H1 (cell line): ENCODE measurements at regions not wholly inside any gene's neighbourhood (a gene's known extent, or its start where the extent isn't known, plus 50 kb on each side); places are given as distances from the start of the nearest gene placed in this dataset.

Source experiments
- CTCF ChIA-PET: fragments of 300-600 bp; sonication (Branson Sonifier 250); formaldehyde crosslinking; loops from one replicate; lab custom pipeline; 2021; ENCODE audit not compliant: partially characterized antibody; lab: Charles Lee
- POLR2A ChIA-PET: fragments of 300-600 bp; sonication (Branson Sonifier 250); formaldehyde crosslinking; loops from one replicate; lab custom pipeline; 2021; ENCODE audit warnings: inconsistent platforms; ENCODE audit not compliant: partially characterized antibody; lab: Charles Lee
- DNase-seq, 2 experiments: peaks; one replicate each; pipeline versions ENCODE4 v3.0.0 to v3.0.0-alpha.2; 2010 to 2022; ENCODE audit warnings: low spot score in 2 of 2, low read depth in 1 of 2, mixed read lengths in 1 of 2
- FAIRE-seq: peaks from 2 replicates; lab custom pipeline; 2011; peaks lifted over from hg19 to GRCh38; lab: Jason Lieb, UNC
- H2AFZ ChIP-seq: 2 replicates; pipeline ENCODE4 v1.8.1; 2012; ENCODE audit warnings: low read length, inconsistent platforms
- H2AK5ac ChIP-seq: 2 replicates; pipeline ENCODE4 v1.6.1; 2013; ENCODE audit warnings: low read depth, low read length
- H2BK120ac ChIP-seq: replicated peaks from 2 replicates; pipeline ENCODE3; 2013; ENCODE audit warnings: low read depth, low read length, inconsistent platforms
- H2BK12ac ChIP-seq: 2 replicates; pipeline ENCODE4 v1.6.1; 2013; ENCODE audit warnings: low read depth, low read length
- H2BK15ac ChIP-seq: 2 replicates; pipeline ENCODE4 v1.6.1; 2013; ENCODE audit warnings: low read length
- H2BK20ac ChIP-seq: 2 replicates; pipeline ENCODE4 v1.6.1; 2013; ENCODE audit warnings: low read length
- H2BK5ac ChIP-seq: 2 replicates; pipeline ENCODE4 v1.6.1; 2013; ENCODE audit warnings: low read depth, low read length
- H3K14ac ChIP-seq: 2 replicates; pipeline ENCODE4 v1.6.1; 2013; ENCODE audit warnings: inconsistent platforms; ENCODE audit not compliant: insufficient read length
- H3K18ac ChIP-seq: 2 replicates; pipeline ENCODE4 v1.6.1; 2013; ENCODE audit warnings: low read length; ENCODE audit errors: extremely low read depth
- H3K23ac ChIP-seq: 2 replicates; pipeline ENCODE4 v1.6.1; 2013; ENCODE audit warnings: inconsistent platforms; ENCODE audit not compliant: insufficient read length
- H3K23me2 ChIP-seq: 2 replicates; pipeline ENCODE4 v1.6.1; 2013; ENCODE audit warnings: low read depth, low read length
- H3K27ac ChIP-seq: 2 replicates; pipeline ENCODE4 v1.6.1; 2011; ENCODE audit warnings: low read depth, low read length, inconsistent platforms
- H3K27me3 ChIP-seq, 4 experiments: replicated peaks in 1 of 4; 1 replicate in 1 of 4; 2 replicates in 3 of 4; pipeline versions ENCODE4 v1.6.1 to v1.8.1; 2011 to 2013; ENCODE audit warnings: low read length in 3 of 4, mild to moderate bottlenecking in 3 of 4, inconsistent platforms in 2 of 4, mixed read lengths in 2 of 4, moderate library complexity in 1 of 4; ENCODE audit not compliant: control insufficient read depth in 3 of 4, insufficient read depth in 3 of 4; ENCODE audit errors: extremely low read depth in 1 of 4
- H3K36me3 ChIP-seq, 4 experiments: 2 replicates each; pipeline versions ENCODE4 v1.6.1 to v1.8.1; 2011 to 2013; ENCODE audit warnings: mild to moderate bottlenecking in 4 of 4, low read length in 3 of 4, moderate library complexity in 2 of 4, control low read depth in 1 of 4, inconsistent platforms in 1 of 4; ENCODE audit not compliant: insufficient read depth in 4 of 4, control insufficient read depth in 2 of 4
- H3K4ac ChIP-seq: replicated peaks from 2 replicates; pipeline ENCODE3; 2013; ENCODE audit warnings: low read length, low read depth, mixed read lengths, inconsistent platforms; ENCODE audit not compliant: insufficient read length
- H3K4me1 ChIP-seq, 4 experiments: replicated peaks in 1 of 4; 1 replicate in 1 of 4; 2 replicates in 3 of 4; pipeline versions ENCODE4 v1.6.1 to v1.8.1; 2011 to 2013; ENCODE audit warnings: low read length in 3 of 4, inconsistent platforms in 2 of 4, mixed read lengths in 1 of 4; ENCODE audit not compliant: insufficient read depth in 4 of 4, control insufficient read depth in 3 of 4
- H3K4me2 ChIP-seq, 2 experiments: 2 replicates each; pipeline versions ENCODE4 v1.6.1 to v1.8.1; 2011 to 2013; ENCODE audit warnings: low read depth in 2 of 2, low read length in 2 of 2, control low read depth in 1 of 2, inconsistent platforms in 1 of 2, mild to moderate bottlenecking in 1 of 2; ENCODE audit not compliant: insufficient read depth in 1 of 2
- H3K4me3 ChIP-seq, 4 experiments: fragments of 200-600, 300-600 bp in 1 of 4; sonication (generic), shearing (Covaris generic), sonication (Bioruptor Twin) in 1 of 4; 2 replicates each; pipeline versions ENCODE4 v1.5.1 to v1.8.1; 2011 to 2016; ENCODE audit warnings: low read length in 4 of 4, low read depth in 3 of 4, control low read depth in 2 of 4, inconsistent platforms in 2 of 4, mild to moderate bottlenecking in 2 of 4, mixed read lengths in 1 of 4, moderate library complexity in 1 of 4; ENCODE audit not compliant: insufficient read depth in 2 of 4; ENCODE audit errors: extremely low read depth in 1 of 4
- H3K56ac ChIP-seq: replicated peaks from 2 replicates; pipeline ENCODE3; 2013; ENCODE audit warnings: low read depth, mild to moderate bottlenecking, mixed read lengths, low read length, inconsistent platforms; ENCODE audit not compliant: insufficient read length
- H3K79me1 ChIP-seq: 2 replicates; pipeline ENCODE4 v1.6.1; 2013; ENCODE audit warnings: low read depth, low read length, control low read depth
- H3K79me2 ChIP-seq, 2 experiments: 2 replicates each; pipeline versions ENCODE4 v1.6.1 to v1.8.1; 2012 to 2013; ENCODE audit warnings: low read length in 2 of 2, mild to moderate bottlenecking in 2 of 2, inconsistent platforms in 1 of 2; ENCODE audit not compliant: insufficient read depth in 2 of 2, control insufficient read depth in 1 of 2
- H3K9ac ChIP-seq, 4 experiments: replicated peaks in 1 of 4; 1 replicate in 1 of 4; 2 replicates in 3 of 4; pipeline versions ENCODE4 v1.6.1 to v1.8.1; 2011 to 2013; ENCODE audit warnings: low read depth in 3 of 4, low read length in 3 of 4, control low read depth in 2 of 4, mild to moderate bottlenecking in 2 of 4, moderate library complexity in 2 of 4, inconsistent platforms in 1 of 4; ENCODE audit errors: extremely low read depth in 1 of 4
- H3K9me3 ChIP-seq, 2 experiments: 2 replicates each; pipeline versions ENCODE4 v1.6.1 to v1.8.1; 2012 to 2013; ENCODE audit warnings: mild to moderate bottlenecking in 2 of 2, moderate library complexity in 2 of 2, control low read depth in 1 of 2, inconsistent platforms in 1 of 2, low read depth in 1 of 2, low read length in 1 of 2, mixed read lengths in 1 of 2; ENCODE audit not compliant: insufficient read depth in 2 of 2
- H4K20me1 ChIP-seq, 2 experiments: replicated peaks in 1 of 2; 2 replicates each; pipeline versions ENCODE3 to v1.8.1; 2011 to 2013; ENCODE audit warnings: inconsistent platforms in 2 of 2, low read length in 2 of 2, mild to moderate bottlenecking in 1 of 2; ENCODE audit not compliant: insufficient read depth in 2 of 2, control insufficient read depth in 1 of 2
- H4K5ac ChIP-seq: 2 replicates; pipeline ENCODE4 v1.6.1; 2013; ENCODE audit warnings: low read length, low read depth, mixed read lengths, inconsistent platforms; ENCODE audit not compliant: insufficient read length
- H4K8ac ChIP-seq: 2 replicates; pipeline ENCODE4 v1.8.0; 2013; ENCODE audit warnings: mild to moderate bottlenecking, moderate library complexity, low read length, inconsistent platforms; ENCODE audit not compliant: insufficient read depth; ENCODE audit errors: extremely low read depth
- H4K91ac ChIP-seq: replicated peaks from 2 replicates; pipeline ENCODE3; 2013; ENCODE audit warnings: low read length, mixed read lengths, inconsistent platforms; ENCODE audit not compliant: insufficient read length
- BCL11A ChIP-seq, 2 experiments: IDR thresholded peaks; one replicate each; pipeline ENCODE4 v1.6.1; 2011; ENCODE audit warnings: low read depth in 2 of 2, low read length in 2 of 2, mild to moderate bottlenecking in 2 of 2
- CTBP2 ChIP-seq: IDR thresholded peaks from 2 replicates; pipeline ENCODE4 v1.7.0; 2011; ENCODE audit warnings: borderline replicate concordance, mild to moderate bottlenecking, moderate library complexity, mixed read lengths, low read length; ENCODE audit not compliant: insufficient read depth, insufficient read length
- EP300 ChIP-seq, 2 experiments: IDR thresholded peaks; 1 replicate in 1 of 2; 2 replicates in 1 of 2; pipeline ENCODE4 v1.6.1; 2011 to 2012; ENCODE audit warnings: low read depth in 2 of 2, low read length in 2 of 2, mild to moderate bottlenecking in 2 of 2, borderline replicate concordance in 1 of 2, inconsistent platforms in 1 of 2, moderate library complexity in 1 of 2
- EZH2 ChIP-seq: fragments of 200-600 bp; sonication (generic); IDR thresholded peaks from 2 replicates; pipeline ENCODE4 v1.7.1; 2012; ENCODE audit warnings: low read depth, mild to moderate bottlenecking, moderate library complexity, low read length, inconsistent platforms; ENCODE audit not compliant: severe bottlenecking
- KDM5A ChIP-seq: fragments of 200-600 bp; IDR thresholded peaks from 2 replicates; pipeline ENCODE4 v1.7.1; 2012; ENCODE audit warnings: mild to moderate bottlenecking, low read length, inconsistent platforms, mixed read lengths
- WGBS, 2 experiments: shearing (Covaris generic) in 1 of 2; methylation state at CpG; one replicate each; pipeline versions ENCODE4 v1.1.6 to v1.1.7; 2013 to 2015; ENCODE audit warnings: low lambda C conversion rate in 2 of 2, mixed read lengths in 2 of 2, inconsistent platforms in 1 of 2, low coverage in 1 of 2, missing lambda C conversion rate in 1 of 2; ENCODE audit not compliant: insufficient replicate concordance in 2 of 2, insufficient coverage in 1 of 2, insufficient read length in 1 of 2; ENCODE audit errors: extremely low coverage in 1 of 2, missing lambda C conversion rate in 1 of 2; 5-methylcytosine and 5-hydroxymethylcytosine counted together

DNA sequence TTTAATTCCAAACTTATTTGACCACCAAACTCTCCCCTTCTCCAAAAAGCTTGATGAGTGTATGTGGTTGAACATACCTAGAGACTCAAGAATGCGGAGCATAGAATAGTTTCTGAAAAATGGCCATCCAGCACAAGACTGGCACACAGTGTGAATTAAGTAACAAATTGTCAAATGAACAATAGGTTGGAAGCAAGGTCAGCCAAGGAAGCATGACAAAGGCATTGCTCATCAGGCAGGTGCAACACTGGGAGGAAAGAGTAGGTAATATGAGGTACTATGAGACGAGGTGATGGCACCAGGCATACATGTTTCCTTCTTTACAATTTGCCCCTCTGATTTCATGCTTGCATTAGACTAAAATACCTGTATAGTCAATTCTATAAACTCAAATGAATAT, 73.7 kb downstream of the DKK1 start:
- CTCF ChIA-PET = no interaction called here
- FAIRE-seq (no peak), DNase-seq (no peak)
- no peaks in the 10 kb centered on the region for H3K36me3 ChIP-seq
- no peak overlapping the region for H2BK12ac ChIP-seq
- no peak overlapping the region for H3K18ac ChIP-seq
- no peak overlapping the region for H3K4me3 ChIP-seq
- no peak overlapping the region for H2AFZ ChIP-seq
- H3K4ac ChIP-seq = no peak overlapping the region
- no peaks in the 10 kb centered on the region for H3K23me2 ChIP-seq
- H4K8ac ChIP-seq = no peak overlapping the region
- H3K9me3 ChIP-seq = no peaks in the 10 kb centered on the region
- H3K27me3 ChIP-seq = no peaks in the 10 kb centered on the region
- H2AK5ac ChIP-seq = no peak overlapping the region
- H2BK5ac ChIP-seq = no peak overlapping the region
- H4K20me1 ChIP-seq = no peaks in the 10 kb centered on the region
- H3K9ac ChIP-seq = no peak overlapping the region
- H3K14ac ChIP-seq = no peak overlapping the region
- H4K91ac ChIP-seq = no peak overlapping the region
- H3K79me1 ChIP-seq = no peaks in the 10 kb centered on the region
- POLR2A ChIA-PET = no interaction called here
- no peak overlapping the region for H3K27ac ChIP-seq
- no peaks in the 10 kb centered on the region for H3K4me1 ChIP-seq
- no peak overlapping the region for H3K23ac ChIP-seq
- H2BK20ac ChIP-seq = no peak overlapping the region
- no peak overlapping the region for H2BK15ac ChIP-seq
- no peak overlapping the region for H4K5ac ChIP-seq
- 85% methylated on average over 2 of the region's 2 CpGs; no CpG with 5 or more reads in 1 of the 2 experiments for WGBS, 2 experiments
- no peaks in the 10 kb centered on the region for H3K79me2 ChIP-seq
- H2BK120ac ChIP-seq = no peak overlapping the region
- no peak overlapping the region for H3K4me2 ChIP-seq
- no peak overlapping the region for H3K56ac ChIP-seq
- TF ChIP-seq EZH2 = no peak
- no peak for TF ChIP-seq BCL11A (IDR thresholded peaks at IDR 0.05; ENCODE audit: low read depth in 2 of 2, low read length in 2 of 2)
- no peak for TF ChIP-seq KDM5A
- TF ChIP-seq CTBP2 = no peak
- TF ChIP-seq EP300 (IDR thresholded peaks at IDR 0.05; ENCODE audit: borderline replicate concordance in 1 of 2, low read depth in 2 of 2, low read length in 2 of 2) = no peak
